HepG2 (cell line): ENCODE measurements at regions not wholly inside any gene's neighbourhood (a gene's known extent, or its start where the extent isn't known, plus 50 kb on each side); places are given as distances from the start of the nearest gene placed in this dataset.
A peak's percentile ranks its signal among the peaks of the same experiment; 100 is the strongest.

Source experiments
- ATAC-seq: fragments of 200-7000 bp; cut with Tn5 transposase; 3 replicates; pipeline ENCODE4 v1.9.1; 2020; ENCODE audit warnings: mild to moderate bottlenecking, moderate library complexity
- BruUV-seq: library from RNA; stranded (reverse); fragments of 400-500 nt; replicated peaks from 2 replicates; lab custom pipeline; 2021; lab: Mats Ljungman, UMichigan
- CTCF ChIA-PET: fragments of 300-600 bp; formaldehyde crosslinking; extraction: SDS; loops from one replicate; lab custom pipeline; 2021; ENCODE audit warnings: low total read pairs, inconsistent platforms, low intra/inter-chr PET ratio; lab: Yijun Ruan, JAX
- POLR2A ChIA-PET: fragments of 350-600 bp; sonication (Branson Sonifier 250); formaldehyde crosslinking; loops from one replicate; lab custom pipeline; 2020; ENCODE audit warnings: antibody characterized with exemption, inconsistent platforms; lab: Yijun Ruan, JAX
- DNase-seq: peaks from one replicate; pipeline ENCODE4 v3.0.0-alpha.2; 2015; ENCODE audit warnings: low spot score
- FAIRE-seq: peaks from 3 replicates; lab custom pipeline; 2011; peaks lifted over from hg19 to GRCh38; lab: Jason Lieb, UNC
- H2AFZ ChIP-seq: one replicate; pipeline ENCODE4 v1.6.1; 2011; ENCODE audit warnings: low read length, inconsistent platforms
- H3K27ac ChIP-seq: fragments of 300-600 bp; 3 replicates; pipeline ENCODE4 v1.8.0; 2011; ENCODE audit warnings: mixed run types, mild to moderate bottlenecking, mixed read lengths, low read length, inconsistent platforms; ENCODE audit not compliant: insufficient read depth; ENCODE audit errors: extremely low read length
- H3K27me3 ChIP-seq, 2 experiments: fragments of 200-600 bp in 1 of 2; 2 replicates in 1 of 2; 3 replicates in 1 of 2; pipeline versions ENCODE4 v1.6.0 to v1.8.0; 2011; ENCODE audit warnings: low read length in 2 of 2, mild to moderate bottlenecking in 2 of 2, moderate library complexity in 2 of 2, inconsistent platforms in 1 of 2; ENCODE audit not compliant: insufficient read depth in 2 of 2, control insufficient read depth in 1 of 2
- H3K36me3 ChIP-seq, 2 experiments: fragments of 200-600 bp in 1 of 2; replicated peaks in 1 of 2; 2 replicates in 1 of 2; 3 replicates in 1 of 2; pipeline versions ENCODE4 v1.5.1 to v1.8.0; 2011; ENCODE audit warnings: low read length in 2 of 2, inconsistent platforms in 1 of 2; ENCODE audit not compliant: insufficient read depth in 2 of 2, control insufficient read depth in 1 of 2
- H3K4me1 ChIP-seq: 2 replicates; pipeline ENCODE4 v1.5.1; 2012; ENCODE audit warnings: low read length, inconsistent platforms; ENCODE audit not compliant: insufficient read depth
- H3K4me2 ChIP-seq: 2 replicates; pipeline ENCODE4 v1.6.0; 2011; ENCODE audit warnings: low read depth, low read length, inconsistent platforms
- H3K4me3 ChIP-seq, 3 experiments: fragments of 200-600 bp in 1 of 3; sonication (generic), shearing (Covaris generic) in 1 of 3; replicated peaks in 1 of 3; 2 replicates each; pipeline ENCODE4 v1.5.1; 2011 to 2016; ENCODE audit warnings: low read length in 3 of 3, inconsistent platforms in 2 of 3, low read depth in 2 of 3, mild to moderate bottlenecking in 2 of 3, control low read depth in 1 of 3, mixed read lengths in 1 of 3; ENCODE audit not compliant: insufficient read depth in 1 of 3
- H3K79me2 ChIP-seq: one replicate; pipeline ENCODE4 v1.6.1; 2011; ENCODE audit warnings: low read length, inconsistent platforms; ENCODE audit not compliant: insufficient read depth
- H3K9ac ChIP-seq: 2 replicates; pipeline ENCODE4 v1.6.0; 2011; ENCODE audit warnings: mild to moderate bottlenecking, low read depth, low read length, inconsistent platforms; ENCODE audit not compliant: insufficient read depth
- H3K9me3 ChIP-seq: 2 replicates; pipeline ENCODE4 v1.5.1; 2012; ENCODE audit warnings: mild to moderate bottlenecking, low read length
- H4K20me1 ChIP-seq: 2 replicates; pipeline ENCODE4 v1.6.0; 2011; ENCODE audit warnings: inconsistent platforms, mild to moderate bottlenecking, low read length, moderate library complexity; ENCODE audit not compliant: insufficient read depth
- CCDC6 ChIP-seq: sonication (generic); formaldehyde crosslinking; IDR thresholded peaks from 2 replicates; pipeline ENCODE4 v1.8.1; 2022; ENCODE audit warnings: mild to moderate bottlenecking, missing genetic modification reagents, moderate library complexity
- FOSL2 ChIP-seq: sonication (generic); formaldehyde crosslinking; IDR thresholded peaks from 2 replicates; pipeline ENCODE4 v1.4.0; 2020; ENCODE audit warnings: missing genetic modification reagents
- RARA ChIP-seq: IDR thresholded peaks from 2 replicates; pipeline ENCODE4 v1.6.1; 2016; ENCODE audit warnings: missing genetic modification reagents, missing compliant biosample characterization
- WIZ ChIP-seq: sonication (generic); formaldehyde crosslinking; IDR thresholded peaks from 2 replicates; pipeline ENCODE4 v1.5.1; 2020; ENCODE audit warnings: mild to moderate bottlenecking, missing genetic modification reagents
- ZKSCAN8 ChIP-seq: IDR thresholded peaks from 2 replicates; pipeline ENCODE4 v1.6.1; 2016; ENCODE audit warnings: borderline replicate concordance, missing genetic modification reagents, missing compliant biosample characterization
- ZNF20 ChIP-seq: sonication (generic); formaldehyde crosslinking; IDR thresholded peaks from 2 replicates; pipeline ENCODE4 v1.4.0; 2020; ENCODE audit warnings: mild to moderate bottlenecking, moderate library complexity, missing genetic modification reagents
- WGBS: methylation state at CpG from one replicate; pipeline ENCODE4 v1.1.6; 2017; ENCODE audit warnings: low lambda C conversion rate; 5-methylcytosine and 5-hydroxymethylcytosine counted together
- in situ Hi-C: cut with HindIII; loops from 2 replicates; pipeline ENCODE4 v1.10.0; 2017; ENCODE audit warnings: low pct_unique_long_range_greater_than_20kb; ENCODE audit not compliant: extremely low pct_ligation_motif_present
- intact Hi-C: fragments of 100-400 bp; cut with micrococcal nuclease; formaldehyde crosslinking; loops from one replicate; pipeline ENCODE4 v1.10.0; 2022; ENCODE audit not compliant: unreplicated experiment

- Histone ChIP-seq H3K27me3 (no peaks in the 10 kb centered on the region), H2AFZ (no peak overlapping the region), H3K9ac (no peak overlapping the region), H3K27ac (no peak overlapping the region), H3K4me3 (no peak overlapping the region), H3K9me3 (no peaks in the 10 kb centered on the region), H3K4me2 (no peak overlapping the region), H3K4me1 (no peaks in the 10 kb centered on the region), H4K20me1 (no peaks in the 10 kb centered on the region), H3K79me2 (no peaks in the 10 kb centered on the region), H3K36me3 (no peaks in the 10 kb centered on the region)
- BruUV-seq, result no TSS peak
- no peak for DNase-seq
- intact Hi-C loops (no loop called here), in situ Hi-C loops (loop anchor here (25.0 kb wide), 1 partner anchor 847 kb away; no protein-coding TSS in a partner anchor)
- FAIRE-seq, result no peak
- ChIA-PET CTCF (no interaction called here), POLR2A (no interaction called here)
- peak; percentile 66; the same call in 1 of the 3 replicates for ATAC-seq
- WGBS, result 10% methylated on average over 2 of the region's 13 CpGs
- TF ChIP-seq FOSL2 (peak; percentile 40; the same call in 1 of the 2 replicates), WIZ (CRISPR knock-in tag) (no peak)
Observed at GRCh38 chrY:12490558-12491209, 210.3 kb upstream of the USP9Y start.

DNA sequence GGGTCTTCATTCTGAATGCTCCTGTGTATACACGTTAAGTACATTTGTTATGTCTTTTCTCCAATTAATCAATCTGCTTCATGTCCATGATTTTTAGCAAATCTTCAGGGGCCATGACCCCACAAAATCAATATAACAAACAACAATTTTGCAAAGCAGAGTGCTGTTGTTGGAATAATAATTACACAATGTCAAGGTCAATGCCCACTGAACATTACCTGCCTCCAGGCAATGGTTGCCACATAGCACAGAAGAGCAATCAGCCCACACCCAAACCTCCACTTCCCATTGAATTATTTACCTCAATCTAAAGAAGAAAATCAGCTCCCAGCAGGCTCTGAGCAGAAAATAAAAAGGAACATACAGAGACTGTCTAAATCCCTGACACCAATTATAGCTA lies 208.8 kb upstream of the USP9Y start:
- CTCF ChIA-PET, result no interaction called here
- H3K9ac ChIP-seq, result no peak overlapping the region
- intact Hi-C loops, result no loop called here
- H2AFZ ChIP-seq, result no peak overlapping the region
- no peak overlapping the region for H3K27ac ChIP-seq
- H3K27me3 ChIP-seq, result no peaks in the 10 kb centered on the region
- peak; percentile 26; the same call in 1 of the 2 replicates for TF ChIP-seq RARA
- TF ChIP-seq CCDC6 (CRISPR knock-in tag), result no peak
- TF ChIP-seq ZKSCAN8, result no peak
- TF ChIP-seq ZNF20 (CRISPR knock-in tag), result no peak
- TF ChIP-seq, all 625 proteins: peak for 1
- POLR2A ChIA-PET, result no interaction called here
- H3K4me3 ChIP-seq, result no peak overlapping the region
- in situ Hi-C loops, result loop anchor here (25.0 kb wide), 1 partner anchor 845 kb away; no protein-coding TSS in a partner anchor
- H3K36me3 ChIP-seq, result no peaks in the 10 kb centered on the region
- H4K20me1 ChIP-seq, result no peaks in the 10 kb centered on the region
- BruUV-seq, result no TSS peak
- H3K9me3 ChIP-seq, result no peaks in the 10 kb centered on the region
- ATAC-seq, result no peak
- no peak for DNase-seq
- no peak overlapping the region for H3K4me2 ChIP-seq
- H3K79me2 ChIP-seq, result no peaks in the 10 kb centered on the region
- no peak for FAIRE-seq
- WGBS, result 56% methylated on average over 1 of the region's 1 CpG
- no peaks in the 10 kb centered on the region for H3K4me1 ChIP-seq
